H9 (cell line): ENCODE measurements at regions not wholly inside any gene's neighbourhood (a gene's known extent, or its start where the extent isn't known, plus 50 kb on each side); places are given as distances from the start of the nearest gene placed in this dataset.

Experiments used
- DNase-seq: peaks from one replicate; pipeline ENCODE4 v3.0.0-alpha.2; 2017
- H2AFZ ChIP-seq: one replicate; pipeline ENCODE4 v1.6.1; 2013; ENCODE audit warnings: mild to moderate bottlenecking, low read length, control low read depth, moderate library complexity
- H2AK5ac ChIP-seq: 2 replicates; pipeline ENCODE4 v1.6.1; 2013; ENCODE audit warnings: low read length, control low read depth, mixed read lengths; ENCODE audit not compliant: insufficient read length
- H2BK120ac ChIP-seq: one replicate; pipeline ENCODE4 v1.6.1; 2013; ENCODE audit warnings: low read depth, mild to moderate bottlenecking, low read length, control low read depth, inconsistent platforms; ENCODE audit not compliant: poor library complexity, severe bottlenecking
- H2BK12ac ChIP-seq: 2 replicates; pipeline ENCODE4 v1.6.1; 2013; ENCODE audit warnings: low read length, control low read depth, mixed read lengths, low read depth; ENCODE audit not compliant: insufficient read length
- H2BK15ac ChIP-seq: 2 replicates; pipeline ENCODE4 v1.6.1; 2013; ENCODE audit warnings: low read depth, low read length, control low read depth
- H2BK20ac ChIP-seq: one replicate; pipeline ENCODE4 v1.6.1; 2013; ENCODE audit warnings: low read depth, mild to moderate bottlenecking, low read length, control low read depth, inconsistent platforms; ENCODE audit not compliant: poor library complexity, severe bottlenecking
- H2BK5ac ChIP-seq: 2 replicates; pipeline ENCODE4 v1.6.1; 2013; ENCODE audit warnings: low read length, control low read depth, mixed read lengths; ENCODE audit not compliant: insufficient read length
- H3K14ac ChIP-seq: 2 replicates; pipeline ENCODE4 v1.6.1; 2013; ENCODE audit warnings: low read length, control low read depth; ENCODE audit not compliant: insufficient read depth
- H3K18ac ChIP-seq: 2 replicates; pipeline ENCODE4 v1.6.1; 2013; ENCODE audit warnings: low read depth, mild to moderate bottlenecking, mixed read lengths, low read length, control low read depth; ENCODE audit not compliant: insufficient read length
- H3K23ac ChIP-seq: 2 replicates; pipeline ENCODE4 v1.6.1; 2013; ENCODE audit warnings: low read length, control low read depth, mixed read lengths, low read depth; ENCODE audit not compliant: insufficient read length
- H3K23me2 ChIP-seq: 2 replicates; pipeline ENCODE4 v1.6.1; 2013; ENCODE audit warnings: low read depth, mild to moderate bottlenecking, mixed read lengths, low read length, control low read depth; ENCODE audit not compliant: insufficient read length, poor library complexity, severe bottlenecking
- H3K27ac ChIP-seq: 2 replicates; pipeline ENCODE4 v1.5.1; 2013; ENCODE audit warnings: low read length, control low read depth, mixed read lengths, low read depth; ENCODE audit not compliant: insufficient read length
- H3K27me3 ChIP-seq: 2 replicates; pipeline ENCODE4 v1.6.1; 2013; ENCODE audit warnings: low read length, control low read depth, inconsistent platforms; ENCODE audit not compliant: insufficient read depth
- H3K4ac ChIP-seq: 2 replicates; pipeline ENCODE4 v1.6.1; 2013; ENCODE audit warnings: low read depth, mild to moderate bottlenecking, control low read depth, inconsistent platforms, low read length, moderate library complexity
- H3K4me1 ChIP-seq: 2 replicates; pipeline ENCODE4 v1.6.1; 2013; ENCODE audit warnings: low read length, control low read depth, inconsistent platforms; ENCODE audit not compliant: insufficient read depth
- H3K4me2 ChIP-seq: 2 replicates; pipeline ENCODE4 v1.6.1; 2013; ENCODE audit warnings: low read length, control low read depth, mixed read lengths; ENCODE audit not compliant: insufficient read length, insufficient read depth
- H3K56ac ChIP-seq: 2 replicates; pipeline ENCODE4 v1.6.1; 2013; ENCODE audit warnings: low read depth, mild to moderate bottlenecking, mixed read lengths, low read length, control low read depth; ENCODE audit not compliant: insufficient read length
- H3K79me1 ChIP-seq: 2 replicates; pipeline ENCODE4 v1.6.1; 2013; ENCODE audit warnings: low read depth, mild to moderate bottlenecking, moderate library complexity, low read length, control low read depth, inconsistent platforms; ENCODE audit not compliant: insufficient read depth, poor library complexity, severe bottlenecking
- H3K79me2 ChIP-seq: 2 replicates; pipeline ENCODE4 v1.6.1; 2013; ENCODE audit warnings: low read length, control low read depth, inconsistent platforms; ENCODE audit not compliant: insufficient read depth
- H3K9ac ChIP-seq: 2 replicates; pipeline ENCODE4 v1.6.1; 2013; ENCODE audit warnings: low read length, control low read depth, mixed read lengths; ENCODE audit not compliant: insufficient read length; ENCODE audit errors: extremely low read depth
- H3K9me3 ChIP-seq: one replicate; pipeline ENCODE4 v1.6.1; 2013; ENCODE audit warnings: low read depth, low read length, inconsistent platforms; ENCODE audit not compliant: control insufficient read depth
- H3T11ph ChIP-seq: one replicate; pipeline ENCODE4 v1.6.1; 2013; ENCODE audit warnings: mild to moderate bottlenecking, low read length, control low read depth, inconsistent platforms
- H4K20me1 ChIP-seq: one replicate; pipeline ENCODE4 v1.6.1; 2013; ENCODE audit not compliant: control insufficient read depth, insufficient read length, insufficient read depth
- H4K5ac ChIP-seq: 2 replicates; pipeline ENCODE4 v1.6.1; 2013; ENCODE audit warnings: low read depth, mild to moderate bottlenecking, mixed read lengths, low read length, control low read depth; ENCODE audit not compliant: insufficient read length
- H4K8ac ChIP-seq: replicated peaks from 2 replicates; pipeline ENCODE4 v1.6.1; 2013; ENCODE audit warnings: low read length, control low read depth, mixed read lengths, low read depth; ENCODE audit not compliant: insufficient read length
- H4K91ac ChIP-seq: 2 replicates; pipeline ENCODE4 v1.6.1; 2013; ENCODE audit warnings: low read depth, mild to moderate bottlenecking, moderate library complexity, mixed read lengths, low read length, control low read depth; ENCODE audit not compliant: insufficient read length
- H3K27ac Mint-ChIP-seq, 3 experiments: 2 replicates in 2 of 3; 3 replicates in 1 of 3; pipeline ENCODE4 v1.8.0; 2020 to 2021; ENCODE audit warnings: mixed read lengths in 3 of 3, mild to moderate bottlenecking in 1 of 3, moderate library complexity in 1 of 3
- H3K27me3 Mint-ChIP-seq: 2 replicates; pipeline ENCODE4 v1.8.0; 2021; ENCODE audit warnings: low read depth, mild to moderate bottlenecking, moderate library complexity, mixed read lengths
- H3K36me3 Mint-ChIP-seq, 3 experiments: 2 replicates in 2 of 3; 3 replicates in 1 of 3; pipeline ENCODE4 v1.8.0; 2020 to 2021; ENCODE audit warnings: low read depth in 3 of 3, mixed read lengths in 3 of 3; ENCODE audit not compliant: insufficient read depth in 1 of 3
- H3K4me1 Mint-ChIP-seq, 2 experiments: 2 replicates each; pipeline ENCODE4 v1.8.0; 2020; ENCODE audit warnings: mixed read lengths in 2 of 2
- H3K4me3 Mint-ChIP-seq, 2 experiments: 2 replicates in 1 of 2; 3 replicates in 1 of 2; pipeline ENCODE4 v1.8.0; 2020 to 2021; ENCODE audit warnings: mild to moderate bottlenecking in 2 of 2, mixed read lengths in 2 of 2, moderate library complexity in 1 of 2
- H3K9me3 Mint-ChIP-seq, 2 experiments: 2 replicates in 1 of 2; 3 replicates in 1 of 2; pipeline ENCODE4 v1.8.0; 2020; ENCODE audit warnings: mild to moderate bottlenecking in 2 of 2, mixed read lengths in 2 of 2, moderate library complexity in 1 of 2
- TF ChIP-seq, protein P1 (sequence below): fragments of 200-600 bp; sonication (generic); conservative IDR thresholded peaks from 3 replicates; pipeline ENCODE4 v1.8.0; 2021; ENCODE audit warnings: antibody characterized with exemption, mild to moderate bottlenecking

DNA sequence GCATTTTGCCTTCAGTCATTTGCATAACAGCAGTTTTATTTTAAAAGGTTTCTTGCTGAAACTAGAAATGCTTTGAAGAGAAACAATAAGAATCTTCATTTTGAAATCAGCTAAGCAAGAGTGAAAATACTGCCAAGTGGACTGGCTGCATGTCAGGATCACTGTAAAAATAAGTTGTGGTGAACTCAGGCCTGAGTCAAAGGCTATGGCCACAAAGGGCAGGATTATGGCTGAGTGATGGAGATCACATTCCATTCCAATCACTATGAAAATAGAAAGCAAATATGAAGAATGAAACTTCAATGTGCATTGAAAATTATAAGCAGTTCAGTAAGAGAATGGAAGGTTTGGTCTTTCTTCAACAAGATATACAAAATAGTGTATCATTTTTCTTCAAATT lies 224.5 kb downstream of the PCDH18 start:
- Histone ChIP-seq H3T11ph (no peak overlapping the region), H2BK15ac (no peak overlapping the region), H3K4me1 (no peaks in the 10 kb centered on the region), H3K23ac (no peak overlapping the region), H3K18ac (no peak overlapping the region), H2BK120ac (no peak overlapping the region), H2BK12ac (no peak overlapping the region), H2AFZ (no peak overlapping the region), H4K20me1 (no peaks in the 10 kb centered on the region), H3K79me1 (no peaks in the 10 kb centered on the region), H3K4me2 (no peak overlapping the region), H2AK5ac (no peak overlapping the region), H3K14ac (no peak overlapping the region), H3K4ac (no peak overlapping the region), H3K79me2 (no peaks in the 10 kb centered on the region), H4K8ac (no peak overlapping the region), H2BK20ac (no peak overlapping the region), H3K27me3 (no peaks in the 10 kb centered on the region), H3K9ac (no peak overlapping the region), H3K9me3 (no peaks in the 10 kb centered on the region), H3K56ac (no peak overlapping the region), H3K27ac (no peak overlapping the region), H4K5ac (no peak overlapping the region), H4K91ac (no peak overlapping the region), H2BK5ac (no peak overlapping the region), H3K23me2 (no peaks in the 10 kb centered on the region)
- TF ChIP-seq, protein P1, sequence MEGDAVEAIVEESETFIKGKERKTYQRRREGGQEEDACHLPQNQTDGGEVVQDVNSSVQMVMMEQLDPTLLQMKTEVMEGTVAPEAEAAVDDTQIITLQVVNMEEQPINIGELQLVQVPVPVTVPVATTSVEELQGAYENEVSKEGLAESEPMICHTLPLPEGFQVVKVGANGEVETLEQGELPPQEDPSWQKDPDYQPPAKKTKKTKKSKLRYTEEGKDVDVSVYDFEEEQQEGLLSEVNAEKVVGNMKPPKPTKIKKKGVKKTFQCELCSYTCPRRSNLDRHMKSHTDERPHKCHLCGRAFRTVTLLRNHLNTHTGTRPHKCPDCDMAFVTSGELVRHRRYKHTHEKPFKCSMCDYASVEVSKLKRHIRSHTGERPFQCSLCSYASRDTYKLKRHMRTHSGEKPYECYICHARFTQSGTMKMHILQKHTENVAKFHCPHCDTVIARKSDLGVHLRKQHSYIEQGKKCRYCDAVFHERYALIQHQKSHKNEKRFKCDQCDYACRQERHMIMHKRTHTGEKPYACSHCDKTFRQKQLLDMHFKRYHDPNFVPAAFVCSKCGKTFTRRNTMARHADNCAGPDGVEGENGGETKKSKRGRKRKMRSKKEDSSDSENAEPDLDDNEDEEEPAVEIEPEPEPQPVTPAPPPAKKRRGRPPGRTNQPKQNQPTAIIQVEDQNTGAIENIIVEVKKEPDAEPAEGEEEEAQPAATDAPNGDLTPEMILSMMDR, result no peak
- no peak for DNase-seq
- Mint-ChIP-seq H3K4me1 (peaks cover 8 to 15% of the 10 kb centered on the region in 2 experiments), H3K27ac (no peak overlapping the region), H3K27me3 (no peaks in the 10 kb centered on the region), H3K4me3 (no peak overlapping the region), H3K9me3 (no peaks in the 10 kb centered on the region), H3K36me3 (no peaks in the 10 kb centered on the region)
